ENCODE measurements at regions not wholly inside any gene's neighbourhood (a gene's known extent, or its start where the extent isn't known, plus 50 kb on each side); places are given as distances from the start of the nearest gene placed in this dataset.

GRCh38 chr2:121837591-121837990 lies 82.1 kb downstream of the TSN start:
- Mint-ChIP-seq H3K9me3 (ENCODE audit: unreplicated experiment) (peaks cover 5% of the 10 kb centered on the region), H3K27ac (ENCODE audit: unreplicated experiment) (no peak overlapping the region), H3K4me3 (ENCODE audit: unreplicated experiment) (no peak overlapping the region), H3K4me1 (ENCODE audit: low read depth, unreplicated experiment) (no peaks in the 10 kb centered on the region), H3K27me3 (ENCODE audit: low read depth, unreplicated experiment) (peaks cover 19% of the 10 kb centered on the region), H3K36me3 (ENCODE audit: low read depth, unreplicated experiment) (no peaks in the 10 kb centered on the region)
- Histone ChIP-seq H2AFZ (ENCODE audit: low read depth, low read length) (no peak overlapping the region), H3K79me2 (ENCODE audit: insufficient read depth, low read length) (no peaks in the 10 kb centered on the region), H3K4me1 (ENCODE audit: insufficient read depth, low read length) (no peaks in the 10 kb centered on the region), H3K27ac (ENCODE audit: low read depth, low read length) (no peak overlapping the region), H4K20me1 (ENCODE audit: insufficient read depth, low read length) (no peaks in the 10 kb centered on the region), H3K36me3 (ENCODE audit: insufficient read depth, low read length) (no peaks in the 10 kb centered on the region), H3K4me2 (ENCODE audit: low read length) (no peak overlapping the region), H3K9me3 (ENCODE audit: insufficient read depth, low read depth, low read length) (no peaks in the 10 kb centered on the region), H3K9ac (ENCODE audit: low read length) (no peak overlapping the region), H3K4me3 (ENCODE audit: insufficient read depth, low read depth, low read length) (no peak overlapping the region), H3K27me3 (ENCODE audit: insufficient read depth, low read length) (peaks cover 2% of the 10 kb centered on the region)
- no peak for DNase-seq (ENCODE audit: low read depth)
- no peak for FAIRE-seq
- no peak for TF ChIP-seq EZH2 (IDR thresholded peaks at IDR 0.05; ENCODE audit: insufficient read depth, low read length)
- TF ChIP-seq, protein P1, sequence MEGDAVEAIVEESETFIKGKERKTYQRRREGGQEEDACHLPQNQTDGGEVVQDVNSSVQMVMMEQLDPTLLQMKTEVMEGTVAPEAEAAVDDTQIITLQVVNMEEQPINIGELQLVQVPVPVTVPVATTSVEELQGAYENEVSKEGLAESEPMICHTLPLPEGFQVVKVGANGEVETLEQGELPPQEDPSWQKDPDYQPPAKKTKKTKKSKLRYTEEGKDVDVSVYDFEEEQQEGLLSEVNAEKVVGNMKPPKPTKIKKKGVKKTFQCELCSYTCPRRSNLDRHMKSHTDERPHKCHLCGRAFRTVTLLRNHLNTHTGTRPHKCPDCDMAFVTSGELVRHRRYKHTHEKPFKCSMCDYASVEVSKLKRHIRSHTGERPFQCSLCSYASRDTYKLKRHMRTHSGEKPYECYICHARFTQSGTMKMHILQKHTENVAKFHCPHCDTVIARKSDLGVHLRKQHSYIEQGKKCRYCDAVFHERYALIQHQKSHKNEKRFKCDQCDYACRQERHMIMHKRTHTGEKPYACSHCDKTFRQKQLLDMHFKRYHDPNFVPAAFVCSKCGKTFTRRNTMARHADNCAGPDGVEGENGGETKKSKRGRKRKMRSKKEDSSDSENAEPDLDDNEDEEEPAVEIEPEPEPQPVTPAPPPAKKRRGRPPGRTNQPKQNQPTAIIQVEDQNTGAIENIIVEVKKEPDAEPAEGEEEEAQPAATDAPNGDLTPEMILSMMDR (IDR thresholded peaks at IDR 0.05; ENCODE audit: insufficient read depth, low read depth, low read length), result no peak

DNA sequence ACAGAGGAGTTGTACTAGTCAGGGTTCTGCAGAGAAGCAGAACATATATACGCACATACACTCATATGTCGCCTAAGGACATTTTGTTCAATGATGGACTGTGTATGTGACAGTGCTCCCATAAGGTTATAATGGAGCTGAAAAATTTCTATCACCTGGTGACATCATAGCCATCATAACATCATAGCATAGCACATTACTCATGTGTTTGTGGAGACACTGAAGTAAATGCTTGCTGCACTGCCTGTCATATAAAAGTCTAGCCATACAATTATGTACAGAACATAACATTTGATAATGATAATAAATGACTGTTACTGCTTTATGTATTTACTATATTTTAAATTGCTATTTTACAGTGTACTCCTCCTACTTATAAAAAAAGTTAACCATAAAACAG lies 83.1 kb downstream of the TSN start:
- H3K36me3 Mint-ChIP-seq (ENCODE audit: low read depth, unreplicated experiment), result no peaks in the 10 kb centered on the region
- no peak overlapping the region for H3K27ac Mint-ChIP-seq (ENCODE audit: unreplicated experiment)
- H2AFZ ChIP-seq (ENCODE audit: low read depth, low read length), result no peak overlapping the region
- H3K27ac ChIP-seq (ENCODE audit: low read depth, low read length), result no peak overlapping the region
- H3K4me2 ChIP-seq (ENCODE audit: low read length), result no peak overlapping the region
- no peak overlapping the region for H3K9ac ChIP-seq (ENCODE audit: low read length)
- H3K4me1 ChIP-seq (ENCODE audit: insufficient read depth, low read length), result no peaks in the 10 kb centered on the region
- DNase-seq (ENCODE audit: low read depth) (no peak), FAIRE-seq (no peak)
- TF ChIP-seq, protein P1 (IDR thresholded peaks at IDR 0.05; ENCODE audit: insufficient read depth, low read depth, low read length), result no peak
- no peak for TF ChIP-seq EZH2 (IDR thresholded peaks at IDR 0.05; ENCODE audit: insufficient read depth, low read length)
- no peaks in the 10 kb centered on the region for H3K4me1 Mint-ChIP-seq (ENCODE audit: low read depth, unreplicated experiment)
- no peak overlapping the region for H3K4me3 Mint-ChIP-seq (ENCODE audit: unreplicated experiment)
- no peaks in the 10 kb centered on the region for H4K20me1 ChIP-seq (ENCODE audit: insufficient read depth, low read length)
- H3K9me3 ChIP-seq (ENCODE audit: insufficient read depth, low read depth, low read length), result no peaks in the 10 kb centered on the region
- peaks cover 2% of the 10 kb centered on the region for H3K27me3 ChIP-seq (ENCODE audit: insufficient read depth, low read length)
- H3K9me3 Mint-ChIP-seq (ENCODE audit: unreplicated experiment), result peaks cover 10% of the 10 kb centered on the region
- no peaks in the 10 kb centered on the region for H3K79me2 ChIP-seq (ENCODE audit: insufficient read depth, low read length)
- no peak overlapping the region for H3K4me3 ChIP-seq (ENCODE audit: insufficient read depth, low read depth, low read length)
- no peaks in the 10 kb centered on the region for H3K36me3 ChIP-seq (ENCODE audit: insufficient read depth, low read length)
- H3K27me3 Mint-ChIP-seq (ENCODE audit: low read depth, unreplicated experiment), result peaks cover 26% of the 10 kb centered on the region

DNA sequence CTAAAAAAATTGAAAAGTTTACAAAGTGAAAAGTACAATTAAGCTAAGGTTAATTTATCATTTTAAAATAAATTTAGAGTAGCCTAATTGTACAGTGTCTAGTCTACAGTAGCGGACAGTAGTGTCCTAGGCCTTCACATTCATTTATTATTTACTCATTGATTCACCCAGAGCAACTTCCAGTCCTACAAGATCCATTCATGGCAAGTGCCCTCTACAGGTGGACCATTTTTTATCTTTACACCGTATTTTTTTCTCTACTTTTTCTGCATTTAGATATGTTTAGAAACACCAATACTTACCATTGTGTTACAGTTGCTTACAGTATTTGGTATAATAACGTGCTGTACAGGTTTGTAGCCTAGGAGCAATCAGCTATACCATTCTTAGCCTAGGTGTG lies 84.1 kb downstream of the TSN start:
- Histone ChIP-seq H3K27me3 (ENCODE audit: insufficient read depth, low read length) (peaks cover 2% of the 10 kb centered on the region), H4K20me1 (ENCODE audit: insufficient read depth, low read length) (no peaks in the 10 kb centered on the region), H3K27ac (ENCODE audit: low read depth, low read length) (no peak overlapping the region), H3K36me3 (ENCODE audit: insufficient read depth, low read length) (no peaks in the 10 kb centered on the region), H3K4me3 (ENCODE audit: insufficient read depth, low read depth, low read length) (no peak overlapping the region), H3K9ac (ENCODE audit: low read length) (no peak overlapping the region), H3K9me3 (ENCODE audit: insufficient read depth, low read depth, low read length) (no peaks in the 10 kb centered on the region), H2AFZ (ENCODE audit: low read depth, low read length) (no peak overlapping the region), H3K79me2 (ENCODE audit: insufficient read depth, low read length) (no peaks in the 10 kb centered on the region), H3K4me1 (ENCODE audit: insufficient read depth, low read length) (no peaks in the 10 kb centered on the region), H3K4me2 (ENCODE audit: low read length) (no peak overlapping the region)
- H3K27ac Mint-ChIP-seq (ENCODE audit: unreplicated experiment), result no peak overlapping the region
- TF ChIP-seq, protein P1 (IDR thresholded peaks at IDR 0.05; ENCODE audit: insufficient read depth, low read depth, low read length), result no peak
- TF ChIP-seq EZH2 (IDR thresholded peaks at IDR 0.05; ENCODE audit: insufficient read depth, low read length), result no peak
- no peak for DNase-seq (ENCODE audit: low read depth)
- no peak for FAIRE-seq
- no peaks in the 10 kb centered on the region for H3K4me1 Mint-ChIP-seq (ENCODE audit: low read depth, unreplicated experiment)
- H3K4me3 Mint-ChIP-seq (ENCODE audit: unreplicated experiment), result no peak overlapping the region
- no peaks in the 10 kb centered on the region for H3K36me3 Mint-ChIP-seq (ENCODE audit: low read depth, unreplicated experiment)
- peaks cover 12% of the 10 kb centered on the region for H3K9me3 Mint-ChIP-seq (ENCODE audit: unreplicated experiment)
- peaks cover 33% of the 10 kb centered on the region for H3K27me3 Mint-ChIP-seq (ENCODE audit: low read depth, unreplicated experiment)
